Activated effector memory CD4-positive, alpha-beta T cell treated with Interleukin-2 at 50 U/mL for 16 hours (primary cell): ENCODE measurements at regions not wholly inside any gene's neighbourhood (a gene's known extent, or its start where the extent isn't known, plus 50 kb on each side); places are given as distances from the start of the nearest gene placed in this dataset.
"Not testable (repeated sequence)": the region's sequence is repeated elsewhere in the genome, so short reads cannot be mapped to it uniquely, and the experiment has no call there.

Experiments
- DNase-seq: peaks from one replicate; pipeline ENCODE4 v3.0.0-alpha.2; 2020

- not testable (repeated sequence) for DNase-seq
These were observed 322.1 kb downstream of the RPLP1 start for GRCh38 chr15:69774711-69775110.

- no peak for DNase-seq
These were observed 320.4 kb downstream of the TLE3 start for GRCh38 chr15:69777356-69777755.

GRCh38 chr15:69780374-69780773 lies 317.3 kb downstream of the TLE3 start:
- no peak for DNase-seq

GRCh38 chr15:69780981-69781380 lies 316.7 kb downstream of the TLE3 start:
- no peak for DNase-seq

GRCh38 chr15:69781411-69782125 lies 316.1 kb downstream of the TLE3 start:
- no peak for DNase-seq

- DNase-seq: no peak
These were observed 315.5 kb downstream of the TLE3 start for GRCh38 chr15:69782139-69782658.

- DNase-seq: no peak
These were observed 314.9 kb downstream of the TLE3 start for GRCh38 chr15:69782809-69783208.

GRCh38 chr15:69783211-69783610 lies 314.5 kb downstream of the TLE3 start:
- DNase-seq: no peak

GRCh38 chr15:69784798-69785566 lies 312.7 kb downstream of the TLE3 start:
- DNase-seq: no peak

GRCh38 chr15:69786136-69786701 lies 311.5 kb downstream of the TLE3 start:
- no peak for DNase-seq

- no peak for DNase-seq
These were observed 309.9 kb downstream of the TLE3 start for GRCh38 chr15:69787791-69788190.

GRCh38 chr15:69789648-69790393 lies 307.9 kb downstream of the TLE3 start:
- DNase-seq: no peak

GRCh38 chr15:69790632-69791031 lies 307.1 kb downstream of the TLE3 start:
- no peak for DNase-seq

GRCh38 chr15:69792823-69793222 lies 304.9 kb downstream of the TLE3 start:
- DNase-seq: no peak

GRCh38 chr15:69793431-69793780 lies 304.3 kb downstream of the TLE3 start:
- no peak for DNase-seq

GRCh38 chr15:69793781-69794451 lies 303.8 kb downstream of the TLE3 start:
- no peak for DNase-seq

GRCh38 chr15:69794645-69795469 lies 302.9 kb downstream of the TLE3 start:
- no peak for DNase-seq

- no peak for DNase-seq
These were observed 302.1 kb downstream of the TLE3 start for GRCh38 chr15:69795601-69796000.

- DNase-seq: no peak
These were observed 300.6 kb downstream of the TLE3 start for GRCh38 chr15:69797051-69797595.

GRCh38 chr15:69797615-69798014 lies 300.1 kb downstream of the TLE3 start:
- DNase-seq: no peak

GRCh38 chr15:69798481-69799250 lies 299.1 kb downstream of the TLE3 start:
- no peak for DNase-seq
